Omental fat pad (tissue), 3 donors: ENCODE measurements at regions not wholly inside any gene's neighbourhood (a gene's known extent, or its start where the extent isn't known, plus 50 kb on each side); places are given as distances from the start of the nearest gene placed in this dataset.

Experiments
- ATAC-seq: fragments of 150-250 bp; one replicate; pipeline ENCODE4 v1.9.1; 2016; ENCODE audit warnings: mild to moderate bottlenecking, moderate library complexity; ENCODE audit not compliant: low FRiP score
- DNase-seq: peaks from one replicate; pipeline ENCODE4 v3.0.0-alpha.2; 2019; ENCODE audit warnings: low spot score
- TF ChIP-seq, protein P1 (sequence below), 3 donors: fragments of 450-650 bp; IDR thresholded peaks; one replicate each; pipeline ENCODE4 v1.5.1; 2016 to 2017; ENCODE audit warnings: antibody characterized with exemption in 3 of 3, mild to moderate bottlenecking in 3 of 3, moderate library complexity in 2 of 3

DNA sequence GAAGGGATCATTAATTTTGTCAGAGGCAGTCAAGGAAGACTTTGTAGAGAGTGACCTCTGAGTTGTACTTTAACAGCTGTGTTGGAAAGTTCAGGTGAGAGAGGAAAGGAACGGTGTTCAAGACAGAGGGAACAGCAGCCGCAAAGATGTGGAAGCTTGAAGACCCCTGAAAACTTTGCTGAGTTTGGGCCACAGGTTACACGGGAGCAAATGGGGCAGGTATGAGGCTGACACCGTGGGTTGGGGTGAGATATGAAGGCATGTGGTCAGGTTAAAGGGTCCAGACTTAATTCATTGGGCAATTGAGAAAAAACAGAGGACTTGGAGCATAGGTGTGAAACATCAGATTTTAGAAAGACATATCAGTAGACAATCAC, 72.0 kb upstream of the SERP2 start:
- TF ChIP-seq, protein P1, sequence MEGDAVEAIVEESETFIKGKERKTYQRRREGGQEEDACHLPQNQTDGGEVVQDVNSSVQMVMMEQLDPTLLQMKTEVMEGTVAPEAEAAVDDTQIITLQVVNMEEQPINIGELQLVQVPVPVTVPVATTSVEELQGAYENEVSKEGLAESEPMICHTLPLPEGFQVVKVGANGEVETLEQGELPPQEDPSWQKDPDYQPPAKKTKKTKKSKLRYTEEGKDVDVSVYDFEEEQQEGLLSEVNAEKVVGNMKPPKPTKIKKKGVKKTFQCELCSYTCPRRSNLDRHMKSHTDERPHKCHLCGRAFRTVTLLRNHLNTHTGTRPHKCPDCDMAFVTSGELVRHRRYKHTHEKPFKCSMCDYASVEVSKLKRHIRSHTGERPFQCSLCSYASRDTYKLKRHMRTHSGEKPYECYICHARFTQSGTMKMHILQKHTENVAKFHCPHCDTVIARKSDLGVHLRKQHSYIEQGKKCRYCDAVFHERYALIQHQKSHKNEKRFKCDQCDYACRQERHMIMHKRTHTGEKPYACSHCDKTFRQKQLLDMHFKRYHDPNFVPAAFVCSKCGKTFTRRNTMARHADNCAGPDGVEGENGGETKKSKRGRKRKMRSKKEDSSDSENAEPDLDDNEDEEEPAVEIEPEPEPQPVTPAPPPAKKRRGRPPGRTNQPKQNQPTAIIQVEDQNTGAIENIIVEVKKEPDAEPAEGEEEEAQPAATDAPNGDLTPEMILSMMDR (IDR thresholded peaks at IDR 0.05): no peak
- no peak for DNase-seq
- no peak for ATAC-seq

DNA sequence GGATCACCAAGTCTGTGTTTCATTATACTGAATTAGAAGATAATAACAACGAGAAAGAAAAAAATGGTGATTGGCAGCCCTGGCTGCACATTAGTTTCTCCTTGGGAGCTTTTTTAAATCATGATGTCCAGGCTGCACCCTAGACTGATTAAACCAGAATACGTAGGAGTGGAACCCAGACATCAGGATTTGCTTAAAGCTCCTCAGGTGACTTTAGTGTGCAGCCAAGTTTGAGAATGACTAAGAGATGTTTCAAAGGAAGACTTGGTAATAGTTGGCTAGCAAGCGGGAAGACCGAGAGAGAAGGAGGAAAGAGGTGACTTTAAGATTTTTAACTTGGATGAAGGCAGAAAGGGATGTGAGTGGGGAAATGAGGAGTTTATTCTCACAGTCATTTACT, 71.4 kb upstream of the SERP2 start:
- TF ChIP-seq, protein P1 (IDR thresholded peaks at IDR 0.05): no peak
- DNase-seq (no peak), ATAC-seq (no peak)

DNA sequence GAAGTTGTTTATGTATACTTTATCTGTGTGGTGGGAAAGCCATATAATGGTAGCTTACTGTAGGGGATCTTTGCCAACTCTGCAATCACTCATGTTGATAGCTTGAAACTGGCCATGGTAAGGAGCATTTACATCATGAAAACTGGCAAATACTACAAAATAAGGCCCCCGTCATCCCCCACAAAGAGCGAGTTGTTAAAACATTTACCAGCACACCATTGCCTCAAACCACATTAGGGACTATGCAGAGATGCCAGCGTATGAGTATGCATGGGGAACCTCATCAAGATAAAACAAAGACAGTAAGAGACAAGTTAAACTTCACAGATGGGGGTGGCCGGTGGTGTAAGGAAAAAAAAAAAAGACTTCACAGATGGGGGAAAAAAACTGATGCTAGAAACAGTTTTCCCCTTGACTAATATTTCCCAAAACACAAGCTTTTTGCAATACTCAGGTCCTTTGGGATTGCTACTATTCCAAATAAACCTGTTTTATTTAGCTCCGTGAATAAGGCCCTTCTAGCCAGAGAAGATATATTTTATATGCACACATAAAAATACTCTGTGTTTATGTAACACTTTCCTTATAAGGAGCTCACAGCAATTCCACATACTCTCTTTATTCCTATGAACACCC, 70.6 kb upstream of the SERP2 start:
- ATAC-seq: no peak
- DNase-seq: no peak
- TF ChIP-seq, protein P1 (IDR thresholded peaks at IDR 0.05): no peak

DNA sequence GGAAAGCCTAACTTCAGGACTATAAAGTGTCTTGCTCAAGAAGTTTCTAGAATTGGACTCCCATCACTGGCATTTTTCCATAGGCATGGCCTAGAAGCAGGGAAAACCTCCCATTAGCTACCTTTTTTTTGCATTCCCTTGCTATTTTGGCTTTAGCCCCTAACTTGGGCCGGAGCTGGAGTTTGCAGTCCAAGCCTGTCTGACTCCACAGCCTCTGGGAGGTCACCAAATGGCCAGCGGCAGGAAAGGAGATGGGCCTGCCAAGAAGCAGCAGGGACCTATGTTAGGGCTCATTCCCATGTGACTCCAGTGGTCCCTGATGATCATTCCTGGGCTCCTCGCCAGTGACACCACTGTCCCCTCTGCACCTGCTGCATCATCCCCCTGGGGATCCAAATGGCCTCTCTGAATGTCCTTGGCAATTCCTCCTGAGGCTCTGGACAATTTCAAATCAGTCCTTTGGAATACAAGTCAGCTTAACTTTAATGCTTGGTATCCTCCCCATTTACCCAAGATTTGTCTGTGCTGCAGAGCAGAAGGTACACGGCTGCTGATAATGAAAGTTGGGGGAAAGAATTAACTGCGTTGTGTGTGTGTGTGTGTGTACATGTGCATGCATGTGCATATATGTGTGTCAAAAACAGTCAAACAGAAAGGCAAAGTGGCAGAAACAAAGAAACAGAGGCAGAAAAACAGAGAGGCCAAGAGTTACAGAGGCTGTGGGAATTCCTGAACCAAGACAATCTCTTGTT, 69.8 kb upstream of the SERP2 start:
- no peak for DNase-seq
- ATAC-seq: no peak
- TF ChIP-seq, protein P1 (IDR thresholded peaks at IDR 0.05): no peak

DNA sequence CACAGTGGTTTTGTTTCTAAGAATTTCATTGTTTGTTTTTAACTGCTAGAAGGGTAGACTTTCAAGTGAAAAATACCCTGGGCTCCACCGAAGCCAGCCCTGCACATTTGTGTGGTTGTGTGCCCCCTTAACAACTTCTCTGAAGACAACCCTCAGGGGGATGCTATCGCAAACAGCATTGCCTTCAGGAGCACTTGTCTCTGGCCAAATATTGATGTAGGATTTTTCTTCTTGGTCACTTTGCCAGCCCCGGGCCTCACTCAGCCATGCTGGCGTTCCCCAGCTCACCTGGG, 69.2 kb upstream of the SERP2 start:
- DNase-seq: no peak
- TF ChIP-seq, protein P1 (IDR thresholded peaks at IDR 0.05): no peak
- no peak for ATAC-seq

DNA sequence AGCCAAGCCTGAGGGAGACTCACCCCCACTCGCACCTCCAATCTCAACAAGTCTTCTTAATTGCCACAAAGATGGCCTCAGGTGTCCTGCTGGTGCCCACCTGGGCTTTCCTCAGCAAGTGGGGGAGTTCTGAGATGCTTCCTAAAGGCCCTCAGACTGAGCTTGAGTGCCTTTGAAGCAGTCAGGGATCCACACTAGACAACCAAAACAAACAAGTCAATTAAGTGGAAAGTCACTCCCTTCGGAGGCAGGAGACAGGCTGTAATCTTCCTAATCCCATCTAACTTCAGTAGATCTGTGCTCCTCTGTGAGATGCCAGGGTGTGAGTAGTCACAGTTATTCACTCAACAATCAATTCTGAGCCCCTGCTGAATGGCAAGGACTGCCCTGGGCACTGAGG, 68.3 kb upstream of the SERP2 start:
- no peak for DNase-seq
- no peak for ATAC-seq
- TF ChIP-seq, protein P1 (IDR thresholded peaks at IDR 0.05): no peak

DNA sequence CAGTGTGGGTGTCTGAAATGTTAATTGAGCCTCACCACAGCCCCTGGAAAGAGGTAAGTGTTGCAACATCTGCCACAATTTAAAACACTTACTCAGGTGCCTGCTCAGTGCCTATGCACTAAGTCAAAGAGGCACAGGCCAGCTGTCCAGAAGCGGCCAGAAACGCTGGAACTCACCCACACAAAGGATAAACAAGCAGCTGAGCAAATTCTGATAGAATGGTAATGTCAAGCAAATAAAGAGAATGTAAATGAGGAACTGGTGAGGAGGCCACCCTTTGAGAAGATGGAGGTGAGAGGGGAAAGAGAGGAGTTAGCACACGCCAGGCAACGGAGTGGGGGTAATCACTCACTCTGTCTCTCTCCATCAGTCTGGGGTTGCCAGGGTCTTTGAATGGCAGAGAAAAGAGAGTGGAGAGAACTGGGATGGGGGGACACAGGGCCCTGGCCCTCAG, 67.7 kb upstream of the SERP2 start:
- TF ChIP-seq, protein P1 (IDR thresholded peaks at IDR 0.05): no peak
- DNase-seq (no peak), ATAC-seq (no peak)
